ENCODE measurements at regions not wholly inside any gene's neighbourhood (a gene's known extent, or its start where the extent isn't known, plus 50 kb on each side); places are given as distances from the start of the nearest gene placed in this dataset.

GRCh38 chr11:133693110-133693509 is 152.2 kb downstream of the SPATA19 start:
- Mint-ChIP-seq H3K27ac (no peak overlapping the region), H3K9me3 (no peaks in the 10 kb centered on the region), H3K4me3 (no peak overlapping the region), H3K36me3 (no peaks in the 10 kb centered on the region), H3K27me3 (no peaks in the 10 kb centered on the region), H3K4me1 (no peaks in the 10 kb centered on the region)
- no peak for DNase-seq

GRCh38 chr11:133692126-133692934 is 153.0 kb downstream of the SPATA19 start:
- H3K36me3 Mint-ChIP-seq: no peaks in the 10 kb centered on the region
- H3K4me1 Mint-ChIP-seq: no peaks in the 10 kb centered on the region
- no peak overlapping the region for H3K4me3 Mint-ChIP-seq
- H3K9me3 Mint-ChIP-seq: no peaks in the 10 kb centered on the region
- no peak for DNase-seq
- H3K27ac Mint-ChIP-seq: no peak overlapping the region
- no peaks in the 10 kb centered on the region for H3K27me3 Mint-ChIP-seq

- no peak for DNase-seq
- no peaks in the 10 kb centered on the region for H3K4me1 Mint-ChIP-seq
- H3K9me3 Mint-ChIP-seq: no peaks in the 10 kb centered on the region
- H3K36me3 Mint-ChIP-seq: no peaks in the 10 kb centered on the region
- no peak overlapping the region for H3K27ac Mint-ChIP-seq
- peaks cover 3% of the 10 kb centered on the region for H3K27me3 Mint-ChIP-seq
- no peak overlapping the region for H3K4me3 Mint-ChIP-seq
These were observed 155.5 kb upstream of the OPCML start for GRCh38 chr11:133687781-133688180.

- Mint-ChIP-seq H3K27me3 (peaks cover 7% of the 10 kb centered on the region), H3K36me3 (no peaks in the 10 kb centered on the region), H3K4me3 (no peak overlapping the region), H3K4me1 (no peaks in the 10 kb centered on the region), H3K27ac (no peak overlapping the region), H3K9me3 (no peaks in the 10 kb centered on the region)
- no peak for DNase-seq
These were observed 149.6 kb upstream of the OPCML start for GRCh38 chr11:133681901-133682300.

GRCh38 chr11:133679896-133680295 is 147.6 kb upstream of the OPCML start:
- no peak overlapping the region for H3K4me3 Mint-ChIP-seq
- no peaks in the 10 kb centered on the region for H3K9me3 Mint-ChIP-seq
- DNase-seq: no peak
- H3K36me3 Mint-ChIP-seq: no peaks in the 10 kb centered on the region
- H3K27me3 Mint-ChIP-seq: peaks cover 7% of the 10 kb centered on the region
- H3K27ac Mint-ChIP-seq: no peak overlapping the region
- H3K4me1 Mint-ChIP-seq: no peaks in the 10 kb centered on the region

GRCh38 chr11:133678191-133678590 is 145.9 kb upstream of the OPCML start:
- Mint-ChIP-seq H3K36me3 (no peaks in the 10 kb centered on the region), H3K27ac (no peak overlapping the region)
- DNase-seq: no peak

GRCh38 chr11:133677387-133677786 is 145.1 kb upstream of the OPCML start:
- H3K27ac Mint-ChIP-seq: no peak overlapping the region
- no peaks in the 10 kb centered on the region for H3K36me3 Mint-ChIP-seq
- no peaks in the 10 kb centered on the region for H3K9me3 Mint-ChIP-seq
- no peaks in the 10 kb centered on the region for H3K4me1 Mint-ChIP-seq
- H3K27me3 Mint-ChIP-seq: peaks cover 7% of the 10 kb centered on the region
- no peak overlapping the region for H3K4me3 Mint-ChIP-seq
- DNase-seq: no peak

More at GRCh38 chr11:133678191-133678590, 145.9 kb upstream of the OPCML start:
- Mint-ChIP-seq H3K27me3 (peaks cover 7% of the 10 kb centered on the region), H3K4me1 (no peaks in the 10 kb centered on the region), H3K4me3 (no peak overlapping the region), H3K9me3 (no peaks in the 10 kb centered on the region)

GRCh38 chr11:133676265-133676664 is 144.0 kb upstream of the OPCML start:
- Mint-ChIP-seq H3K27me3 (peaks cover 10% of the 10 kb centered on the region), H3K36me3 (no peaks in the 10 kb centered on the region), H3K9me3 (no peaks in the 10 kb centered on the region), H3K4me3 (no peak overlapping the region), H3K27ac (no peak overlapping the region), H3K4me1 (no peaks in the 10 kb centered on the region)
- no peak for DNase-seq

GRCh38 chr11:133669371-133670053 is 137.2 kb upstream of the OPCML start:
- no peak overlapping the region for H3K27ac Mint-ChIP-seq
- H3K36me3 Mint-ChIP-seq: no peaks in the 10 kb centered on the region
- peaks cover 3% of the 10 kb centered on the region for H3K27me3 Mint-ChIP-seq
- no peaks in the 10 kb centered on the region for H3K9me3 Mint-ChIP-seq
- no peak overlapping the region for H3K4me3 Mint-ChIP-seq
- DNase-seq: no peak
- H3K4me1 Mint-ChIP-seq: no peaks in the 10 kb centered on the region

- no peaks in the 10 kb centered on the region for H3K36me3 Mint-ChIP-seq
- no peaks in the 10 kb centered on the region for H3K27me3 Mint-ChIP-seq
- DNase-seq: no peak
- no peak overlapping the region for H3K4me3 Mint-ChIP-seq
- no peak overlapping the region for H3K27ac Mint-ChIP-seq
- no peaks in the 10 kb centered on the region for H3K9me3 Mint-ChIP-seq
- no peaks in the 10 kb centered on the region for H3K4me1 Mint-ChIP-seq
These were observed 131.1 kb upstream of the OPCML start for GRCh38 chr11:133663135-133663985.

GRCh38 chr11:133661846-133662245 is 129.5 kb upstream of the OPCML start:
- no peaks in the 10 kb centered on the region for H3K9me3 Mint-ChIP-seq
- no peaks in the 10 kb centered on the region for H3K27me3 Mint-ChIP-seq
- no peak for DNase-seq
- no peak overlapping the region for H3K27ac Mint-ChIP-seq
- H3K4me1 Mint-ChIP-seq: no peaks in the 10 kb centered on the region
- H3K4me3 Mint-ChIP-seq: no peak overlapping the region
- H3K36me3 Mint-ChIP-seq: no peaks in the 10 kb centered on the region

GRCh38 chr11:133660202-133660568 is 127.9 kb upstream of the OPCML start:
- no peak for DNase-seq
- no peaks in the 10 kb centered on the region for H3K36me3 Mint-ChIP-seq
- no peak overlapping the region for H3K27ac Mint-ChIP-seq
- no peak overlapping the region for H3K4me3 Mint-ChIP-seq
- no peaks in the 10 kb centered on the region for H3K9me3 Mint-ChIP-seq
- no peaks in the 10 kb centered on the region for H3K27me3 Mint-ChIP-seq
- H3K4me1 Mint-ChIP-seq: no peaks in the 10 kb centered on the region

GRCh38 chr11:133659538-133660201 is 127.4 kb upstream of the OPCML start:
- Mint-ChIP-seq H3K4me3 (no peak overlapping the region), H3K9me3 (no peaks in the 10 kb centered on the region), H3K4me1 (no peaks in the 10 kb centered on the region), H3K27me3 (no peaks in the 10 kb centered on the region), H3K27ac (no peak overlapping the region), H3K36me3 (no peaks in the 10 kb centered on the region)
- no peak for DNase-seq

GRCh38 chr11:133657054-133657453 is 124.8 kb upstream of the OPCML start:
- no peaks in the 10 kb centered on the region for H3K27me3 Mint-ChIP-seq
- no peaks in the 10 kb centered on the region for H3K9me3 Mint-ChIP-seq
- H3K27ac Mint-ChIP-seq: no peak overlapping the region
- no peak for DNase-seq
- H3K4me1 Mint-ChIP-seq: no peaks in the 10 kb centered on the region
- H3K4me3 Mint-ChIP-seq: no peak overlapping the region
- H3K36me3 Mint-ChIP-seq: no peaks in the 10 kb centered on the region

Measured in activated naive CD8-positive, alpha-beta T cell treated with anti-CD3 and anti-CD28 coated beads for 36 hours (primary cell).